ENCODE measurements at regions not wholly inside any gene's neighbourhood (a gene's known extent, or its start where the extent isn't known, plus 50 kb on each side); places are given as distances from the start of the nearest gene placed in this dataset.

DNA sequence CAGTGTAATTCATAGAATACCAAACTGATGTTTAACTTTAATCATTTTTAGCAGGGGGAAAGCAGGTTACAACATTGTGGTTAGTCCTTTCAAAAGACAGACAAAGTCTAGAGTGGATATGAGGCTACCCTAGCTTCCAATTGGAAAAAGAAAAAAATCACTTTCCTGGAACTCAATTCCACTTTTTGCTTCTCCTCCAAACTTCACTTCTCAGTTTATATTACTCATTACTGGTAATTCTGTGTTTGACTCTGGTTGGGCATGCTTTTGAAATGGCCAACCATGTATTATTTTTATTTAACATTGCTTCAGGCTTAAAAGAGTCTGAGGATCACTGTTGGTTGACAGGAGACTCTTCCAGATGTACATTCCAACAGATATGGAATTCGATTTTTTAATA, 84.8 kb downstream of the RAP2B start:
- TF ChIP-seq, protein P1, sequence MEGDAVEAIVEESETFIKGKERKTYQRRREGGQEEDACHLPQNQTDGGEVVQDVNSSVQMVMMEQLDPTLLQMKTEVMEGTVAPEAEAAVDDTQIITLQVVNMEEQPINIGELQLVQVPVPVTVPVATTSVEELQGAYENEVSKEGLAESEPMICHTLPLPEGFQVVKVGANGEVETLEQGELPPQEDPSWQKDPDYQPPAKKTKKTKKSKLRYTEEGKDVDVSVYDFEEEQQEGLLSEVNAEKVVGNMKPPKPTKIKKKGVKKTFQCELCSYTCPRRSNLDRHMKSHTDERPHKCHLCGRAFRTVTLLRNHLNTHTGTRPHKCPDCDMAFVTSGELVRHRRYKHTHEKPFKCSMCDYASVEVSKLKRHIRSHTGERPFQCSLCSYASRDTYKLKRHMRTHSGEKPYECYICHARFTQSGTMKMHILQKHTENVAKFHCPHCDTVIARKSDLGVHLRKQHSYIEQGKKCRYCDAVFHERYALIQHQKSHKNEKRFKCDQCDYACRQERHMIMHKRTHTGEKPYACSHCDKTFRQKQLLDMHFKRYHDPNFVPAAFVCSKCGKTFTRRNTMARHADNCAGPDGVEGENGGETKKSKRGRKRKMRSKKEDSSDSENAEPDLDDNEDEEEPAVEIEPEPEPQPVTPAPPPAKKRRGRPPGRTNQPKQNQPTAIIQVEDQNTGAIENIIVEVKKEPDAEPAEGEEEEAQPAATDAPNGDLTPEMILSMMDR (IDR thresholded peaks at IDR 0.05), result no peak
- no peak for TF ChIP-seq EZH2 (IDR thresholded peaks at IDR 0.05; ENCODE audit: borderline replicate concordance, insufficient read depth, low read depth, low read length, poor library complexity, severe bottlenecking)
